ENCODE measurements at regions not wholly inside any gene's neighbourhood (a gene's known extent, or its start where the extent isn't known, plus 50 kb on each side); places are given as distances from the start of the nearest gene placed in this dataset.

DNA sequence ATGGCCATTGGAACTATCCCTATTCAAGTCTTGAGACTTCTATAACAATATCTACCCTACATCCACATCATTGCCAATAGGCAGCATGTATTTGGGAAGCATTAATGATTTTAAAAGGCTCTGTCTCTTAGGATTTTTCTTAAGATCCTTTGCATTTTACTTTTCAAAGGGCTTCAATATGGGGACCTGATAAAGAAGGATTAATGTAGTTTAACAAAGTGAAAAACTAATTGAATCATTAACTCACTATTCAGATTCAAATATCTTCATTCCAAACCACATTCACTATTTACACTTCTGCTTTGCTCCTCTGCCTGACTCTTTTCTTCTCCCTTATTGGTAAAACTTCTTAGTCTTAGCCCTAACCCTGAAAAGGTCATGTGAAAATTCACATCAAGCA lies 333.0 kb downstream of the EPHA7 start:
- in situ Hi-C loops (cut with MboI; ENCODE audit: low pct_unique_long_range_greater_than_20kb, low sequenced_read_pairs, unreplicated experiment), result no loop called here
- no peak for DNase-seq (ENCODE audit: low spot score)
- TF ChIP-seq, protein P1, sequence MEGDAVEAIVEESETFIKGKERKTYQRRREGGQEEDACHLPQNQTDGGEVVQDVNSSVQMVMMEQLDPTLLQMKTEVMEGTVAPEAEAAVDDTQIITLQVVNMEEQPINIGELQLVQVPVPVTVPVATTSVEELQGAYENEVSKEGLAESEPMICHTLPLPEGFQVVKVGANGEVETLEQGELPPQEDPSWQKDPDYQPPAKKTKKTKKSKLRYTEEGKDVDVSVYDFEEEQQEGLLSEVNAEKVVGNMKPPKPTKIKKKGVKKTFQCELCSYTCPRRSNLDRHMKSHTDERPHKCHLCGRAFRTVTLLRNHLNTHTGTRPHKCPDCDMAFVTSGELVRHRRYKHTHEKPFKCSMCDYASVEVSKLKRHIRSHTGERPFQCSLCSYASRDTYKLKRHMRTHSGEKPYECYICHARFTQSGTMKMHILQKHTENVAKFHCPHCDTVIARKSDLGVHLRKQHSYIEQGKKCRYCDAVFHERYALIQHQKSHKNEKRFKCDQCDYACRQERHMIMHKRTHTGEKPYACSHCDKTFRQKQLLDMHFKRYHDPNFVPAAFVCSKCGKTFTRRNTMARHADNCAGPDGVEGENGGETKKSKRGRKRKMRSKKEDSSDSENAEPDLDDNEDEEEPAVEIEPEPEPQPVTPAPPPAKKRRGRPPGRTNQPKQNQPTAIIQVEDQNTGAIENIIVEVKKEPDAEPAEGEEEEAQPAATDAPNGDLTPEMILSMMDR (IDR thresholded peaks at IDR 0.05; ENCODE audit: extremely low read depth, insufficient read depth, missing control alignments), result no peak

- in situ Hi-C loops (cut with MboI; ENCODE audit: low pct_unique_long_range_greater_than_20kb, low sequenced_read_pairs, unreplicated experiment), result no loop called here
- TF ChIP-seq, protein P1 (IDR thresholded peaks at IDR 0.05; ENCODE audit: extremely low read depth, insufficient read depth, missing control alignments), result no peak
- DNase-seq (ENCODE audit: low spot score), result no peak
These were observed 335.8 kb downstream of the EPHA7 start for GRCh38 chr6:93083337-93084230.

DNA sequence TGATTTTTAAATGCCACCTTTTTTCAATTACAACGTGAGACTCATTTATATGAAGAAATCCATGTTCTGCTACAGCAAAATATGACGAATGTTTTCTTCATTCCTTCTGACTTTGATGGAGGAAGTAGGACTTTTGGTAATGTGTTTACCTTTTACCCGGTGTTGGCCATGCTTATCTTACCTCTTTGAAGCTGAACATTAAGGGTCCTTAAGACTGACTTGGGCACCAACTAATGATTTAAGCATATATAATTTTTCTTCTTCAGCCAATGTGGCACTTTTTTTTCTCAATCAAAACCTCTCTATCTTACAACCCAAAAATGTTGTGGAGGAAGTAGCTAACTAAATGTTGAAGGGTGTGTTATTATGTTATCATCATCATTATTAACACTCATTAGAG lies 337.5 kb downstream of the EPHA7 start:
- in situ Hi-C loops (cut with MboI; ENCODE audit: low pct_unique_long_range_greater_than_20kb, low sequenced_read_pairs, unreplicated experiment), result no loop called here
- no peak for DNase-seq (ENCODE audit: low spot score)

GRCh38 chr6:93079061-93079460 lies 340.3 kb downstream of the EPHA7 start:
- no peak for DNase-seq (ENCODE audit: low spot score)
- in situ Hi-C loops (cut with MboI; ENCODE audit: low pct_unique_long_range_greater_than_20kb, low sequenced_read_pairs, unreplicated experiment), result no loop called here
- TF ChIP-seq, protein P1 (IDR thresholded peaks at IDR 0.05; ENCODE audit: extremely low read depth, insufficient read depth, missing control alignments), result no peak

More for the DNA sequence above, 337.5 kb downstream of the EPHA7 start:
- TF ChIP-seq, protein P1 (IDR thresholded peaks at IDR 0.05; ENCODE audit: extremely low read depth, insufficient read depth, missing control alignments), result no peak

GRCh38 chr6:93073811-93074210 lies 345.5 kb downstream of the EPHA7 start:
- DNase-seq (ENCODE audit: low spot score), result no peak
- TF ChIP-seq, protein P1 (IDR thresholded peaks at IDR 0.05; ENCODE audit: extremely low read depth, insufficient read depth, missing control alignments), result no peak
- in situ Hi-C loops (cut with MboI; ENCODE audit: low pct_unique_long_range_greater_than_20kb, low sequenced_read_pairs, unreplicated experiment), result no loop called here

GRCh38 chr6:93069856-93070255 lies 349.5 kb downstream of the EPHA7 start:
- DNase-seq (ENCODE audit: low spot score), result no peak
- TF ChIP-seq, protein P1 (IDR thresholded peaks at IDR 0.05; ENCODE audit: extremely low read depth, insufficient read depth, missing control alignments), result no peak
- in situ Hi-C loops (cut with MboI; ENCODE audit: low pct_unique_long_range_greater_than_20kb, low sequenced_read_pairs, unreplicated experiment), result no loop called here

All from GM13977 (cell line).